ENCODE measurements at regions not wholly inside any gene's neighbourhood (a gene's known extent, or its start where the extent isn't known, plus 50 kb on each side); places are given as distances from the start of the nearest gene placed in this dataset.

GRCh38 chr11:119560961-119561360 lies 138.0 kb upstream of the THY1 start:
- H3K27me3 ChIP-seq (ENCODE audit: insufficient read depth, low read length, poor library complexity) = no peaks in the 10 kb centered on the region
- no peaks in the 10 kb centered on the region for H3K4me1 ChIP-seq (ENCODE audit: insufficient read depth, low read length)
- H3K9me3 ChIP-seq (ENCODE audit: insufficient read depth, low read length, severe bottlenecking) = no peaks in the 10 kb centered on the region
- DNase-seq = no peak
- H3K79me2 ChIP-seq (ENCODE audit: insufficient read depth, low read length) = no peaks in the 10 kb centered on the region
- H2AFZ ChIP-seq (ENCODE audit: low read depth, low read length) = no peak overlapping the region
- H3K9ac ChIP-seq (ENCODE audit: low read depth, low read length) = no peak overlapping the region
- no peak for ATAC-seq (ENCODE audit: insufficient read depth, low read depth)
- no peak overlapping the region for H3K27ac ChIP-seq (ENCODE audit: low read length)
- no peaks in the 10 kb centered on the region for H3K36me3 ChIP-seq (ENCODE audit: insufficient read depth, low read length)
- no peaks in the 10 kb centered on the region for H4K20me1 ChIP-seq (ENCODE audit: insufficient read depth, low read length)
- TF ChIP-seq CTCF (IDR thresholded peaks at IDR 0.05; ENCODE audit: borderline replicate concordance, extremely low read depth, low read length, poor library complexity, severe bottlenecking) = no peak
- no peak for TF ChIP-seq EZH2 (IDR thresholded peaks at IDR 0.05; ENCODE audit: borderline replicate concordance, low read depth, low read length, severe bottlenecking)
- no peak overlapping the region for H3K4me2 ChIP-seq (ENCODE audit: insufficient read depth, low read length)
- no peak overlapping the region for H3K4me3 ChIP-seq (ENCODE audit: low read depth in 1 of 2, low read length in 2 of 2)

- no peak overlapping the region for H3K27ac ChIP-seq (ENCODE audit: low read length)
- no peaks in the 10 kb centered on the region for H4K20me1 ChIP-seq (ENCODE audit: insufficient read depth, low read length)
- no peaks in the 10 kb centered on the region for H3K27me3 ChIP-seq (ENCODE audit: insufficient read depth, low read length, poor library complexity)
- TF ChIP-seq CTCF (IDR thresholded peaks at IDR 0.05; ENCODE audit: borderline replicate concordance, extremely low read depth, low read length, poor library complexity, severe bottlenecking) (no peak), EZH2 (IDR thresholded peaks at IDR 0.05; ENCODE audit: borderline replicate concordance, low read depth, low read length, severe bottlenecking) (no peak)
- H3K79me2 ChIP-seq (ENCODE audit: insufficient read depth, low read length) = no peaks in the 10 kb centered on the region
- ATAC-seq (ENCODE audit: insufficient read depth, low read depth) (no peak), DNase-seq (no peak)
- no peaks in the 10 kb centered on the region for H3K36me3 ChIP-seq (ENCODE audit: insufficient read depth, low read length)
- H3K9ac ChIP-seq (ENCODE audit: low read depth, low read length) = no peak overlapping the region
- H3K4me3 ChIP-seq (ENCODE audit: low read depth in 1 of 2, low read length in 2 of 2) = no peak overlapping the region
- no peaks in the 10 kb centered on the region for H3K4me1 ChIP-seq (ENCODE audit: insufficient read depth, low read length)
- H3K4me2 ChIP-seq (ENCODE audit: insufficient read depth, low read length) = no peak overlapping the region
- H3K9me3 ChIP-seq (ENCODE audit: insufficient read depth, low read length, severe bottlenecking) = no peaks in the 10 kb centered on the region
- no peak overlapping the region for H2AFZ ChIP-seq (ENCODE audit: low read depth, low read length)
These were observed 137.3 kb upstream of the THY1 start for GRCh38 chr11:119560291-119560690.

GRCh38 chr11:119552106-119552485 lies 129.1 kb upstream of the THY1 start:
- no peak overlapping the region for H3K27ac ChIP-seq (ENCODE audit: low read length)
- no peak overlapping the region for H2AFZ ChIP-seq (ENCODE audit: low read depth, low read length)
- H3K79me2 ChIP-seq (ENCODE audit: insufficient read depth, low read length) = no peaks in the 10 kb centered on the region
- no peak for TF ChIP-seq CTCF (IDR thresholded peaks at IDR 0.05; ENCODE audit: borderline replicate concordance, extremely low read depth, low read length, poor library complexity, severe bottlenecking)
- no peak for TF ChIP-seq EZH2 (IDR thresholded peaks at IDR 0.05; ENCODE audit: borderline replicate concordance, low read depth, low read length, severe bottlenecking)
- no peak overlapping the region for H3K4me2 ChIP-seq (ENCODE audit: insufficient read depth, low read length)
- no peaks in the 10 kb centered on the region for H3K27me3 ChIP-seq (ENCODE audit: insufficient read depth, low read length, poor library complexity)
- no peak overlapping the region for H3K4me3 ChIP-seq (ENCODE audit: low read depth in 1 of 2, low read length in 2 of 2)
- no peak overlapping the region for H3K9ac ChIP-seq (ENCODE audit: low read depth, low read length)
- H3K9me3 ChIP-seq (ENCODE audit: insufficient read depth, low read length, severe bottlenecking) = peaks cover 5% of the 10 kb centered on the region
- H4K20me1 ChIP-seq (ENCODE audit: insufficient read depth, low read length) = no peaks in the 10 kb centered on the region
- ATAC-seq (ENCODE audit: insufficient read depth, low read depth) (no peak), DNase-seq (no peak)
- no peaks in the 10 kb centered on the region for H3K4me1 ChIP-seq (ENCODE audit: insufficient read depth, low read length)
- no peaks in the 10 kb centered on the region for H3K36me3 ChIP-seq (ENCODE audit: insufficient read depth, low read length)
